ENCODE measurements at regions not wholly inside any gene's neighbourhood (a gene's known extent, or its start where the extent isn't known, plus 50 kb on each side); places are given as distances from the start of the nearest gene placed in this dataset.
"Not testable (repeated sequence)": the region's sequence is repeated elsewhere in the genome, so short reads cannot be mapped to it uniquely, and the experiment has no call there.

- TF ChIP-seq EZH2phosphoT487 (IDR thresholded peaks at IDR 0.05; ENCODE audit: borderline replicate concordance, low read length) = no peak
- TF ChIP-seq CTCF (IDR thresholded peaks at IDR 0.05; ENCODE audit: low read depth, low read length, poor library complexity, severe bottlenecking) = no peak
Measured at GRCh38 chr2:153584244-153584643, 105.7 kb upstream of the RPRM start.

GRCh38 chr2:153588408-153588807 lies 109.8 kb upstream of the RPRM start:
- Histone ChIP-seq H3K79me2 (ENCODE audit: control insufficient read depth, low read length) (no peaks in the 10 kb centered on the region), H3K4me1 (ENCODE audit: control insufficient read depth, low read length) (no peaks in the 10 kb centered on the region), H3K9me3 (ENCODE audit: control insufficient read depth, insufficient read depth, low read length) (peaks cover 5% of the 10 kb centered on the region; the same call in 1 of the 2 replicates), H3F3A (ENCODE audit: control insufficient read depth, insufficient read depth) (no peaks in the 10 kb centered on the region), H3K27ac (ENCODE audit: low read depth, low read length) (no peak overlapping the region), H3K4me2 (ENCODE audit: low read length) (no peak overlapping the region), H3K27me3 (ENCODE audit: control insufficient read depth, low read length) (no peaks in the 10 kb centered on the region), H3K4me3 (ENCODE audit: low read length) (no peak overlapping the region), H3K36me3 (ENCODE audit: control insufficient read depth, low read length) (no peaks in the 10 kb centered on the region), H4K20me1 (ENCODE audit: control insufficient read depth, insufficient read depth, low read depth, low read length) (no peaks in the 10 kb centered on the region), H3K9me2 (replicated peaks; ENCODE audit: control insufficient read depth, low read length) (no peaks in the 10 kb centered on the region)
- TF ChIP-seq EZH2phosphoT487 (IDR thresholded peaks at IDR 0.05; ENCODE audit: borderline replicate concordance, low read length) = no peak
- TF ChIP-seq CTCF (IDR thresholded peaks at IDR 0.05; ENCODE audit: low read depth, low read length, poor library complexity, severe bottlenecking) = no peak

More at GRCh38 chr2:153584244-153584643, 105.7 kb upstream of the RPRM start:
- Histone ChIP-seq H3K4me3 (ENCODE audit: low read length) (no peak overlapping the region), H3F3A (ENCODE audit: control insufficient read depth, insufficient read depth) (no peaks in the 10 kb centered on the region), H3K4me1 (ENCODE audit: control insufficient read depth, low read length) (no peaks in the 10 kb centered on the region), H3K27ac (ENCODE audit: low read depth, low read length) (no peak overlapping the region), H3K27me3 (ENCODE audit: control insufficient read depth, low read length) (no peaks in the 10 kb centered on the region), H3K9me2 (replicated peaks; ENCODE audit: control insufficient read depth, low read length) (no peaks in the 10 kb centered on the region), H3K36me3 (ENCODE audit: control insufficient read depth, low read length) (no peaks in the 10 kb centered on the region), H3K79me2 (ENCODE audit: control insufficient read depth, low read length) (no peaks in the 10 kb centered on the region), H3K9me3 (ENCODE audit: control insufficient read depth, insufficient read depth, low read length) (peaks cover 5% of the 10 kb centered on the region; the same call in 1 of the 2 replicates), H4K20me1 (ENCODE audit: control insufficient read depth, insufficient read depth, low read depth, low read length) (no peaks in the 10 kb centered on the region), H3K4me2 (ENCODE audit: low read length) (no peak overlapping the region)

- no peaks in the 10 kb centered on the region for H3K4me1 ChIP-seq (ENCODE audit: control insufficient read depth, low read length)
- no peaks in the 10 kb centered on the region for H3K27me3 ChIP-seq (ENCODE audit: control insufficient read depth, low read length)
- H3K4me2 ChIP-seq (ENCODE audit: low read length) = no peak overlapping the region
- no peaks in the 10 kb centered on the region for H3F3A ChIP-seq (ENCODE audit: control insufficient read depth, insufficient read depth)
- no peak overlapping the region for H3K27ac ChIP-seq (ENCODE audit: low read depth, low read length)
- peaks cover 5% of the 10 kb centered on the region; the same call in 1 of the 2 replicates for H3K9me3 ChIP-seq (ENCODE audit: control insufficient read depth, insufficient read depth, low read length)
- no peak overlapping the region for H3K4me3 ChIP-seq (ENCODE audit: low read length)
- no peaks in the 10 kb centered on the region for H3K36me3 ChIP-seq (ENCODE audit: control insufficient read depth, low read length)
- H3K79me2 ChIP-seq (ENCODE audit: control insufficient read depth, low read length) = no peaks in the 10 kb centered on the region
- TF ChIP-seq CTCF (IDR thresholded peaks at IDR 0.05; ENCODE audit: low read depth, low read length, poor library complexity, severe bottlenecking) = no peak
- no peak for TF ChIP-seq EZH2phosphoT487 (IDR thresholded peaks at IDR 0.05; ENCODE audit: borderline replicate concordance, low read length)
- no peaks in the 10 kb centered on the region for H3K9me2 ChIP-seq (replicated peaks; ENCODE audit: control insufficient read depth, low read length)
- H4K20me1 ChIP-seq (ENCODE audit: control insufficient read depth, insufficient read depth, low read depth, low read length) = no peaks in the 10 kb centered on the region
Measured at GRCh38 chr2:153589586-153589985, 111.0 kb upstream of the RPRM start.

- H3F3A ChIP-seq (ENCODE audit: control insufficient read depth, insufficient read depth); H3K27me3 ChIP-seq (ENCODE audit: control insufficient read depth, low read length); H3K4me1 ChIP-seq (ENCODE audit: control insufficient read depth, low read length); H3K4me2 ChIP-seq (ENCODE audit: low read length); H3K79me2 ChIP-seq (ENCODE audit: control insufficient read depth, low read length); H3K9me3 ChIP-seq (ENCODE audit: control insufficient read depth, insufficient read depth, low read length); H3K9me2 ChIP-seq (replicated peaks; ENCODE audit: control insufficient read depth, low read length); H3K36me3 ChIP-seq (ENCODE audit: control insufficient read depth, low read length); H3K4me3 ChIP-seq (ENCODE audit: low read length); H3K27ac ChIP-seq (ENCODE audit: low read depth, low read length); H4K20me1 ChIP-seq (ENCODE audit: control insufficient read depth, insufficient read depth, low read depth, low read length): not testable (repeated sequence)
Measured at GRCh38 chr2:153593086-153593485, 114.5 kb upstream of the RPRM start.
